Cerebellar cortex (tissue), 1 donor: ENCODE measurements at regions not wholly inside any gene's neighbourhood (a gene's known extent, or its start where the extent isn't known, plus 50 kb on each side); places are given as distances from the start of the nearest gene placed in this dataset.
"Not testable (repeated sequence)": the region's sequence is repeated elsewhere in the genome, so short reads cannot be mapped to it uniquely, and the experiment has no call there.

Source experiments
- DNase-seq: peaks from one replicate; pipeline ENCODE4 v3.0.0-alpha.2; 2015; ENCODE audit warnings: low spot score

DNA sequence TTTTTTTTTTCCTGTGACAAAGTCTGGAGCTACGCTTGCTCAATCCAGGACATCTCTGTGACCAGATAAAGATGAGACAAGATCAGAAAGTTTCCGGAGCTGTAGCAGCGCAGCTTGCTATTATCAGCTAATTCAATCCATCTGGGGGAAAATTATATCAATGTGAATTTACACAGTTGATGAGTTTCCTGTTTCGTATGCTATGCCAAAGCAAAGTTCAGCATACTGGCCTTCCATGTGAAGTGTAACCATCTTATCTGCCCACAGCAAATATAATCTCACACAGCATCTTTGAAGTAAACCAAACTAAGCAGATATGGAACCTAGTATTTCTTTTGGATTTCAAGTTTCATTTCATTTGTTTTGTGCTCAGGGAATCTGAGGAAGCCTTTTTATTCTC is 1767.7 kb downstream of the EFNA5 start:
- DNase-seq = no peak

DNA sequence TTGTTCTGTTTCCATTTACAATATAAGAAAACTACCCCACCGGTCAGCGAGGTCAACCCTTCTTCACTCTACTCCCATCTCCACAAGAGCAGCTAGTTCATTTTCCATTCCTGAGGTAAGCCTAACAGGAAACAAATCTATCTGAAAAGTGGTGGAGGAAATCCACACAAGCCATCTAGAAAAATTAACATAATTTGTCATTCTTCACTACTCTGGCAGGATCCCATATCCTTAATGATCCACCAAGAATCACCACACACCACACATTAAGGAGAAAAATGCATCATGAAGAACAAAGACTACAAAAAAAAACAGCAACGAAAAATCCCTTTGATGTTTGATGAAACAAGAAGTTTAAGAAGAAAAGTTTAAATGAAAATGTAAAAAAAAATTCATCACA is 1771.0 kb downstream of the EFNA5 start:
- no peak for DNase-seq

DNA sequence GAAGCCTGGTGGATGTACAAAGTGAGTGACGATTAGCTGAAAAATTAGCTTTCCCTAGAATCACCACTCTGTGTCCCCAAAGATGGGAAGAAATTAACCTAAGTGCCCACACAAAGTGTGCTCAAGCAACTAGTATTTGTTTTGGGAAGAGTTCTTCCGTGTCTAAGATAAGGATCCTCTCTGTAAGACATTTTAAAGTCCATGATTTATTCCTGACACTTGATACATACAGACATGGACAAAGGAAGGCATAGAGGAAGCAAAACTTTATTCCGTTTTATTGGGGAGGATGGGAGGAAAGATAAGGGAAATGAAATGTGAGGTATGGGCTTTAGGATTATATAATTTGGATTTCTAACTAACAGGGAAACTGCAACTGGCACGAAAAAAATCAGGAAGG is 1772.6 kb downstream of the EFNA5 start:
- DNase-seq = no peak

DNA sequence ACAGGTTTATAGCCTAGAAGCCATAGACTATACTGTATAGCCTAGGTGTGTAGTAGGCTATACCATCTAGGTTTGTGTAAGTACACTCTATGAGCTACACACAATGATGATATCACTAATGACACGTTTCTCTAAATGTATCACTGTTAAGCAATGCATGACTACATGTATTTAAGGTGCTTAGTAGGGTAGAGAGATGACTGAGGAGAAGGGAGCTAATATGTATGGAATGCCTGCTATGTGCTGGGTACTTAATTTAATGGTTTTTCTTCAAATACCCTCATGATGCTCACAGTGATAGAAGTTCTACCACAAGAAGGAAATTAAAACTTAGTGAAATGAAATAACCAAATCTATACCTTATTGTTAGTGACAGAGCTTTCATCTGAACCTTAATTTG is 1785.5 kb downstream of the EFNA5 start:
- no peak for DNase-seq

DNA sequence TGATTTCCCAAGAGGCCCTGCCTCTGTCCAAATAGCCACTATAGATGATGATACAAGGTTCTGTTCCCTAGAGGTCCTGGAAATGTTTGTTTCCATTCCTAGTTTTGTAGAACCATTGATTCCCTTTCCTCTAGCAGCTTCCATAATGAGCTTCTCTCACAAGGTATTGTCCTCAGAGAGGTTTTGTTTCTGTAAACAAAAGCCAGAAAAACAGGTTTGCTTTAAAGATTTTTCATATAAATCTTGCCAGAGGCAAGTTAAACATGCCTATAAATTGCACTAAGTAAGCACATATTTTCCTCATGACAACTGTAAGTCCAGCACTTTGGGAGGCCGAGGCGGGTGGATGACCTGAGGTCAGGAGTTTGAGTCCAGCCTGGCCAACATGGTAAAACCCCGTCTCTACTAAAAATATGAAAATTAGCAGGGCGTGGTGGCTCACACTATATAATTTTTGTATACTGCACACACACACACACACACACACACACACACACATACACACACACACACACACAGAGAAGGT is 1787.7 kb downstream of the EFNA5 start:
- DNase-seq = no peak

DNA sequence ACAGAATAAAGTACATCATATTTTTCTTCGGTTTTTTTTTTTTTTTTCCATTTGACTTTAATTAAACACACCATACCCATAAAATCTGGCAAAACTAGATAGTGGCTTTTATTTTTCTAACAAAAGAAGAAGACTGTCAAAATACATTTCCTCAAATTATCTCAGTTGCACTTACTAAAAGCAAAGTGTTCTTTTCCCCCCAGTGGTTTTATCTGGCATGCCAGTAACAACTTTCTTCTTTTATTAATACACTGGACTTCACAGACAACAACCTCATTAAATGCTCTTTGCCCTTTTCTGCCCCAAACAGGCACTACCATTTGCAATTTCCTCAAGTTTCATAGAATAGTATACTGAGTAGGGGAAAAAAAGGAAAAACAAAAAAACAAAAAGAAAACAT is 1792.3 kb downstream of the EFNA5 start:
- DNase-seq = no peak

DNA sequence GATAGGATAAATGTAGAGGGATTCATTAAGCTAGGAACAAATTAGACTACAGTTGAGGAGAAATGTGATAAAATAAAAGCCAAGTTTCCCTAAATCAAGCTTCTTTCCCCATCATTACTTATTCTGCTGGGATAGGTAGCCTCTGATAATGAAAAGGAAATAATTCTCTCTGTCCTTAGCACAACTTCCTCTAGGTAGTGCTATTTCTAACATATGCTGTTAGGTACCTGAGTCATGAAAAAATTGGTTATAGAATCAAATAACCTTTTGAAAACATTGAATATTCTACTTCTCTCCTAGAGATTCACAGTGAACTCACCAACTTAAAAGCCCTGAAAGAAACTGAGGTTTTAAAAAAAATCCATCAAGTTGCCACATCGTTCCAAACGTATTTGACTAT is 1793.1 kb downstream of the EFNA5 start:
- no peak for DNase-seq

DNA sequence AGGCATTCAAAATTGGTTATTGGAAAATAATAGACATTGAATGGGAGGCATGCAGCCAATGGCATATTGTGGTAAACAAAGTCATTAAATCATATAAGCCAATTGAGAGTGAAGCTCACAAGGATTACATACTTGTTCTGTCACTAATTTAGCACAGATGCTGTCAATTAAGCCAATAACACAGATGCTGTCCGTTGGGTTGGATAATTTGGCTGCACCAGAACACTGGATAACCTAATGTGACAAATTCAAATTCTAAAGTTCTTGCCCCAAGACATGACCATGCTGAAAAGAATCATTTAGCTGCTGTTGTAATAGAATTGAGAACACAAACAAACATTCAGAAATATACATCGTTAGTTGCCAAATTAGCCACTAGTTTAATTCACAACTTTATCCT is 1796.4 kb downstream of the EFNA5 start:
- DNase-seq = no peak

DNA sequence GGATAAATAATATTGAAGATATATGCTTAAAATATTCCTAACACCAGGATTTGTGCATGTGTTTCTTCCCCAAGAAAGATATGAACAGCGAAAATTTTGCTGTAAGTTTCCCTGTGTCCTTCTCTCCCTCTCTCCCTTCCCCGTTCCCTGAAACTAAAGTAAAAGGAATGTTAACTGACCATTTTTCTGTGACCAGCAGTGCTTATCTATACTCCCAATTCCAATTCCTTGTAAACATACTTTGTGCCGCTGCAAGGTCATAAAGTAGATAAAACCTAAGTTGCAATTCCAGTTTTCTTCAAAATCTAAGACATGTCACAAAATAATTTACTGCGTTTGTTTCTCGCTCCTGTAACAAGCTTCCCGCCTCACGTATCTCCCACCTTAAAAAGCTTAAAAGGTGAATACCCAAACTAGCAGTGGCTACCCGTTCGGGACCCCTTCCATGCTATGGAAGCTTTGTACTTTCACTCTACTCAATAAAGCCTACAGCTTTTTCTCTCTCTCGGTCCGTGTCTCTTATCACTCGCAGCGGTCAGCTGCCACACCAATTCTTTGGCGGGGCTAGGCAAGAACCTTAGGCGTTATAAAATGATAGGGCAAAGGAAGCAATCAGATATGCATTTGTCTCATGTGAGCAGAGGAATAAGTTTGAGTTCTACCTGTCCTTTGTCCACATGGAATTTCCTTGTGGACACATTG is 1798.0 kb downstream of the EFNA5 start:
- no peak for DNase-seq

DNA sequence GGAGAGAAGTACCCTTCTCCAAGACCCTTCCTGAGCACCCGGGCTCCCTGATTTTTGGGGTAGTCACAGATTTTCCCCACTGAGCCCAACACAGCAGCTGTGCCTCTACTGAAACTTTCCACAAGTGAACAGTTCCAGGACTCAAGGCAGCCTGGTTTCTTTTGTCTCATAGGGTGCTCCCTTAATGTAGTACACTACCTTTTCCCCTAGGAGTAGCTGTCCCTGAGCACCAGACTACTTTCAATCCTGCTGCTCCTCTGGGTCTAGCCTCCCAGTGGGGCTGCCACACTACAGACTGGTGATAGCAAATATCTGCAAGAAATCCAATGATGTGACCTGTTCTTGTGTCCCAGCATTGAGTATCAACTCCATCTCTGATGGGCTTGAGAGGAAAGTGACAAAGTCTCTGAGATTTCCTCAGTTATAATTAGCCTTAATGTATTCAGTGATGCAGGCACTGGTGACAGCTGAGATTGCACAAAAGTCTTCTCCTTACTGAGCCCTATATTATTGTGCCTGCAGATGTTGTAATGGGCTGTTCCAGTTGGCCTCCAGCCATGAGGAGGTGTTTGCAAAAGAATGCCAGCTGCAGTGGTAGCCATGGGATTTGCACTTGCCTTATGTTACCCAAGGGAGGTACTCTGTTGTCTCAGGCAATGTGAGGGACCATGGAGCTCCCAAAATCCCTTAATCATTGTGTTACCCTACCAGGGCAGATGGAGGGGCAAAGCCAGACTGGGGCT is 1802.5 kb downstream of the EFNA5 start:
- no peak for DNase-seq

DNA sequence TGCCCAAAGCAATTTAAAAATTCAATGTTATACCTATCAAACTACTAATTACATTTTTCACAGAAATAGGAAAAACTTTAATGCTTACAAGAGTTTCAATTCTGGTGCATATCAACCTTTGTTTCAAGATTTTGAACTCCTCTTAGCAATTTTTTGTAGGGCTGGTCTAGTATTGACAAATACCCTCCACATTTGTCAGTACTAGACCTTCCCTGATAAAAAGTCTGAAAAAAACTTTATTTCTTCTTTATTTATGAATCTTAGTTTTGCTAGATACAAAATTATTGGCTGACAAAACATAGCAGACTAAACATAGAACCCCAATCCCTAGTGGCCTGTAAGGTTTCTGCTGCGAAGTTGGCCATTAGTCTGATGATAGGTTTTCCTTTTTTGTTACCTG is 1804.9 kb downstream of the EFNA5 start:
- DNase-seq = no peak

DNA sequence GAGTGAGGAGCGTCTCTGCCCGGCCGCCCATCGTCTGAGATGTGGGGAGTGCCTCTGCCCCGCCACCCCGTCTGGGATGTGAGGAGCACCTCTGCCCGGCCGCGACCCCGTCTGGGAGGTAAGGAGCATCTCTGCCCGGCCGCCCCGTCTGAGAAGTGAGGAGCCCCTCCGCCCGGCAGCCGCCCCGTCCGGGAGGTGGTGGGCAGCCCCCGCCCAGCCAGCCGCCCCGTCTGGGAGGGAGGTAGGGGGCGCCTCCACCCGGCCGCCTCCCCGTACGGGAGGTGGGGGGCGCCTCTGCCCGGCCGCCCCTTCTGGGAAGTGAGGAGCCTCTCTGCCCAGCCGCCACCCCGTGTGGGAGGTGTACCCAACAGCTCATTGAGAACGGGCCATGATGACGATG is 1811.4 kb downstream of the EFNA5 start:
- DNase-seq = not testable (repeated sequence)

DNA sequence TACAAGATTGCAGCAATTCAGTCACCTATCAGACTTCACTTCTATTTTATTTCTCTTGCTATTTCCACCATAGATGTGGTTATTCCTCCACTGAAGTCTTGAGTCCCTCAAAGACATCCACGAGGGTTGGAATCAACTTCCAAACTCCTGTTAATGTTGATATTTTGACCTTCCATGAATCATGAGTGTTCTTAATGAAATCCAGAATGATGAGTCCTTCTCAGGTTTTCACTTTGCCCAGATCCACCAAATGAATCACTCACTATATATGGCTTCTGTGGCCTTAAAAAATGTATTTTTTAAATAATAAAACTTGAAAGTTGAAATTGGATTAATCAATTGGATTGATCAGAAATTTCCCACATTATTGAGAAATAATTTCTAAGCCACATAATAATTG is 1821.0 kb downstream of the EFNA5 start:
- DNase-seq = no peak

DNA sequence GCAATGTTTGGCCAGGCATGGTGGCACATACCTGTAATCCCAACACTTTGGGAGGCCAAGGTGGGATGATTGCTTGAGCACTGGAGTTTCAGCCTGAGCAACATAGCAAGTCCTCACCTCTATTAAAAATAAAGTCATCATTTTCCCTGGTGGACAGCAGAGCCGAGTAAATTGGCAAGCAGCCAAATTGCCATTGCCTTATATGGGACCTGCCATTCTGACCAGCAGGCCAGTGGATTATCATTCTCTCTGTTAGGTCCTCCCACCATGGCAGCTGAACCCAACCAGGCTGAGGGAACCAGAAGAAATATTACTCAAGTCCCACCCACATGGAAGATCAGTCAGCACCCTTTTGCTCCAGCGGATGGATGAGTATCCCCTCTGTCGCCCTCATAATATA is 1829.9 kb downstream of the EFNA5 start:
- no peak for DNase-seq

DNA sequence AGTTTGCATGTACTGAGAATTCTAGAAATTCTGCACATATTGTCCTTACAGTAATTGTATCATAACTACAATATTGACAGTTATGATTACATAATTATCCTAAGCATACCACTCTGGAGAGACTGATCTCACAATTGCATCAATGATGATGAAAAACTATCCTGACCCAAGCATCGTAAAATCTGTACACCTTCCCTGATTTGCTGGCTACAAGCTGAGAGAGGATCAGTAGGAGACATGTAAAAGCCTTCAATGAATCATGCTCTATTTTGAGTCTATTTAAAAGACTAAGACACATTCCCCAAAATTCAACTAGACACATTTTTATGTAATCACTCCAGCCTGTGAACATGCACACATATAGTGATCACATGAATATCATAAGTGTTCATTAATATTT is 1833.8 kb downstream of the EFNA5 start:
- no peak for DNase-seq

DNA sequence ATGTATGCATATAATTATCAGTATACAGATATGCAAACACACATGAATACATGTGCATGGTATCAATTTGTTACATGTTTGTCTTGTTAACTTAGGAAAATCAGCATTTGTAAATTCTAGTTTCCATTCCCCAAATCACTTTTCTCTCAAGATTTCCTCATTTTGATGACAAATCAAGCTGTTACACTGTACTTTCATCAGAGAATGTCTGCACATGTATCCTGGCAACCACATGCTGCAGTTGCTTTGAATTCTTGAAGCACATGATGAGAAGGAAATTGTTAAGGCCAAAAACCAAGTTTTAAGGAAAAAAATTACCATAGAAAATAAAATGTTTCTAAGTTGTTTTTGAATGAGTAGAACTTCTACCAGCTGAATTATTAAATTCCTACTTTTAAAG is 1834.5 kb downstream of the EFNA5 start:
- DNase-seq = no peak

DNA sequence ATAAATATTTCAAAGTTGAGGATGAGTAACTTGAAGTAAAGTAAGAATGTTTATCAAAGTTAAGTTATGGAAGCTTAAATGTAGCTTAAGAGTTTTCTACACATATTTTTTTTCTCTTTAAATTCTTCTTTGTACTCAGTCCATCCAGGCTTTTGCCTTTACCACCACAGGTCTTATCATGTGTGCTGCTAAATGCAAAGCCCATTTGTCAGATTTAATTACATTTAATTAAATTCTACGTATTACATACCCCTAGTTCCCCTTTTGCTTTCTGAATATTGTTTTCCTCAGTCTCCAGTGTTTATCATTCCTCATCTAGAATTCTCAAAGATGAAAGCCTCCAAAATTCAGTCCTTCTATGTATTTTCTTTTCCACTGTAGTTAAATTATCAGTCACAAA is 1841.9 kb downstream of the EFNA5 start:
- DNase-seq = no peak

DNA sequence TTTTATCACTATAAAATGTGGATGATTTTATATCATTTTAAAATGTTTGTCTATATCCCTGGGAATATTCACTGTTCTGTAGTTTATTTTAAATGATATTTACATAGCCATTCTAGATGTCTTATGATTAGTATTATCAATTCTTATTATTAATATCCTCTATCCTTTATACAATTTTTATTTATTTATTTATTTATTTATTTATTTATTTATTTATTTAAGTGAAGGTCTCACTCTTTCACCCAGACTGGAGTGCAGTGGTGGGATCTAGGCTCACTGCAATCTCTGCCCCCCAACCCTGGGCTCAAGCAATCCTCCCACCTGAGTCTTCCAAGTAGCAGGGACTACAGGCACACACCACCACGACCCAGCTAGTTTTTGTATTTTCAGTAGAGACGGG is 1848.9 kb downstream of the EFNA5 start:
- no peak for DNase-seq

DNA sequence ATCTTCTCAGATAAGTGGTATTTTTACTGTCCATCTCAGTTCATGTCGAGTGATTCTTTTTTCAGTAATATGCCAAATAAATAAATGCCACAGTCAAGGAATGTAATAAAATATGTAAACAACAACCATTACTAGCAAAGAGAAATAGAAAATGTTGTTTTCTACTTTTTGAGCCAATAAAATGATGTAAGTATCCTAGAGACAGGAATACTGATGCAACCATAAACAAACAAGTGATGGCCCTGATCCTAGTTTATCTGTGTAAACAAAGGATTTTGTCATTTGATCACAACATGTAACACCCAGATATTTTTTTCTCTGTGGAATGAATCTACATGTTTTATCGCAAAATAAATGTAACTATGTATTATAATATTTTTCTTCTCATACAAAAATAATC is 1852.8 kb downstream of the EFNA5 start:
- no peak for DNase-seq

DNA sequence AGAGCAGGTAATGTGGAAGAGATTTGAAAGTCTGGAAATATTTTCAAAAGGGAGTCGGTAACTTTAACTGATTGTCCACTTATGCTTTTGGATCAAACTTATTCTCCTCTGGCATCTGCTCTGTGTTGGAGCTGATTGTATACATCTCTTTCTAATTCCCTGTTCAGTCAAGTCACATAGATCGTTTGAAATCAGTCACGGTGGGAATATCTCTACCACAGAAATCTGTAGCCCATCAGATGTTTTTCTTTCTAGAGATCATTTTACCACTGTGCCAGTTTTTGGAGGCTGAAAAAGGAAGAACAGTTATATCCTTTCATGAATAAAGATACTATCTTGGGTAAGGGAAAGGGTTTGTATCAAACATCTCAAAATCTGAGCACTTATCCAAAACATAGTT is 1853.3 kb downstream of the EFNA5 start:
- no peak for DNase-seq

DNA sequence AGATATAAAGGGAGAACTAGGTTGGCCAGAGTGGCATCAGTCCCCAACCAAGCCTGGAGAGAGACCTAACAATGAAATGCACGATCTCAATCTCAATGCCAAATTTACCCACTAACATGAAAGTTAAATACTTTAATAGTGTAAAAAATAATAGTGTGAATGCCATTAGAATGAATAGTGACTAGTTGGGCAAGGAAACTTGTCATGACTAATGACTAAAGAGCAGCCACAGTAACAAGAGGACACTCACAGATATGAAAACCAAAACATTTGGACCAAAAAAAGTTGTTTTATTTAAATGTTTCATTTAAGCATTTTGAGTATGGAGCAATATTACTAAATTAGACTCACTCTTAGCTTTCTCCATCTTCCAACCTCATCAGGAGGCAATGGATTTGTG is 1853.8 kb downstream of the EFNA5 start:
- DNase-seq = no peak

DNA sequence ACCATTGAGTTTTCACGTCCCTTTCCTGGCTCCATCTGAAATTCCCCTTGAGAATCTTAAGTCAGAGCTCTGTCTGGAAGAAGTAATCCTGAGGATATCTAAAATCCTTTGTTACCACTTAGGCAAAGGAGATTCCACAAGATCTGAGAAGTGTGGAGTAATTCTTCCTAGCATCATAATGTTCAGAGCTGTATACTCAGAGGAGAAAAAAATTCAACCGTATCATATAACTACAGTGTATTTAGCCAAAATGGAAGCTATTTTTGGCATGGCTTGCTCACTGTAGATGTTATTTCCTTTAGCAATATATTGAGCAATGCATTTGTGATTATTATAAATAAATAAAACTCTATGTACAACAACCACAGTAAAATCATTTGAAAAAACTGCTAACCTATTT is 1858.4 kb downstream of the EFNA5 start:
- no peak for DNase-seq

DNA sequence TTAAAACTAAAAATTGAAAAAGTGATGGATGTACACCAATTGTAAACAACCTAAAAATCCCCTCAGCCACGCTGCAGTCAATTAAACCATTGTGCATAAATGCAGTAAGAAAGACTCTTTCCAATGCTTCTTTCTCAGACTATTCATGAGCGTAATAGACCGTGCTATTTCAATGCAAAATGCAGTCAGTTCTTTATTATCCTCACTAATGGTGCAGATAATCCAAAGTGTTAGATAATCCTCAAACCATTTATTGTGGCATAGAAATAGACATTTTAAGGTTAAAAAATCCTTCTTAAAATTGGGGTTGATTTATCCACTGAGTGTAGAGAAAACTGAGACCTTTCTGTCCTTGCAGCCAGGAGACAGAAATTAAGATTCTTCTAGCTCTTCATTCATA is 1862.8 kb downstream of the EFNA5 start:
- no peak for DNase-seq

DNA sequence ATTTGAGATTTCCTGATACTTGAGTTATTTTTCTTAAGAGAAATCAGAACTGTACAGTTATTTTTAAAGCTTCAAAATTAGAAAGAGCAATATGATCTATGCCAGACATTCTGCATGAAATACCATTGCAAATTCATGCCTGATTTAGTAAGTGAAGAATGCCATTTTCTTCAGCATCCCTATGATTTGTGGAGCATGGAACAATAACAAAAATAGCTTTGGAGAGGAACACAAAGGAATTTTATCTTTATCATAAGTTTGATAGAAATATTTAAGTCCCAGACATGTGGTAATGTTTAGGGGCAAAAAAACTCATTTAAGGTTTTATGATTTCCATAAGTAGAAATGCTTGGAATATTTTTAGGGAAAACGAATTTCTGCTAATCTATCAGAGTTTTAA is 1863.4 kb downstream of the EFNA5 start:
- no peak for DNase-seq
